Activated CD8-positive, alpha-beta memory T cell treated with anti-CD3 and anti-CD28 coated beads, Interleukin-2, amount 10 ng/mL, durations not matched to agents 7 days and 5 days (primary cell): ENCODE measurements at regions not wholly inside any gene's neighbourhood (a gene's known extent, or its start where the extent isn't known, plus 50 kb on each side); places are given as distances from the start of the nearest gene placed in this dataset.

Experiments used
- ATAC-seq: fragments of 150-1000 bp; cut with Tn5 transposase; one replicate; pipeline ENCODE4 v1.10.0; 2021; ENCODE audit warnings: moderate library complexity
- CTCF ChIA-PET: fragments of 350-600 bp; sonication (Branson Sonifier 250); formaldehyde crosslinking; loops from one replicate; lab custom pipeline; 2021; ENCODE audit warnings: antibody characterized with exemption; lab: Charles Lee
- DNase-seq: peaks from one replicate; pipeline ENCODE4 v3.0.0-alpha.2; 2020
- H3K27ac Mint-ChIP-seq: one replicate; pipeline ENCODE4 v1.8.0; 2021; ENCODE audit warnings: mild to moderate bottlenecking, mixed read lengths
- H3K27me3 Mint-ChIP-seq: one replicate; pipeline ENCODE4 v1.8.0; 2021; ENCODE audit warnings: mixed read lengths
- H3K36me3 Mint-ChIP-seq: one replicate; pipeline ENCODE4 v1.8.0; 2021; ENCODE audit warnings: mild to moderate bottlenecking, mixed read lengths
- H3K4me1 Mint-ChIP-seq: one replicate; pipeline ENCODE4 v1.8.0; 2021; ENCODE audit warnings: mixed read lengths
- H3K4me3 Mint-ChIP-seq: one replicate; pipeline ENCODE4 v1.8.0; 2021; ENCODE audit warnings: mild to moderate bottlenecking, moderate library complexity, mixed read lengths
- H3K9me3 Mint-ChIP-seq: one replicate; pipeline ENCODE4 v1.8.0; 2022; ENCODE audit warnings: low read depth, mixed read lengths

DNA sequence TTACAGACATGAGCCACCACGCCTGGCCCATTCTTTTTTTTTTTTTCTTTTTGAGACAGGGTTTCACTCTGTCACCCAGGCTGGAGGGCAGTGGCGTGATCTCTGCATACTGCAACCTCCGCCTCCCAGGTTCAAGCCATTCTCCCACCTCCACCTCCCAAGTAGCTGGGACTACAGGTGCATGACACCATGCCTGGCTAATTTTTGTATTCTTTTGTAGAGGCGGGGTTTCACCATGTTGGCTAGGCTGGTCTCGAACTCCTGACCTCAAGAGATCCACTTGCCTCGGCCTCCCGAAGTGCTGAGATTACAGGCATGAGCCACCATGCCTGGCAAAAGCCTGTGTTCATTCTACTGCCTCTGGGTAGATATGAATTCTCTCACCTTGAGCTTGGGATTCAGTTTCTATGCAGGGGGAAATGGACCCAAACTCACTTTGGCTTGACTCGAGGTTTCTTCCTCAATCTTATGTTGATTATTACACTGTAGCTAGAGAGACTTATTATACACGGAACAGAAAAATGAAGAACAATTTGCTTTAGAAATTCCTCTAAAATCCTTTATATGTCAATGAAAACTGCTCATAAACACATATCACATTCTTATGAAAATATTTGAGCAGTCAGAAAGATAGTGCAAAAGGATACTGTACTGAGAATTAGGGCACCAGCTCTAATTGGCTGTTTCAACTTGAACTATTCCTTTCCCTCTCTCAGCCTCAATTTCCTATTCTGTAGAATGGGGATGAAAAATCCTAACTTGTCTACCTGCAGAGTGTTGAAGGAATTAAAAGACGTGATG lies 252.3 kb downstream of the MYCN start:
- no peaks in the 10 kb centered on the region for H3K4me1 Mint-ChIP-seq
- no peaks in the 10 kb centered on the region for H3K36me3 Mint-ChIP-seq
- ATAC-seq (no peak), DNase-seq (no peak)
- H3K4me3 Mint-ChIP-seq: no peak overlapping the region
- H3K27me3 Mint-ChIP-seq: no peaks in the 10 kb centered on the region
- no peak overlapping the region for H3K27ac Mint-ChIP-seq
- H3K9me3 Mint-ChIP-seq: peaks cover 2% of the 10 kb centered on the region
- CTCF ChIA-PET: no interaction called here

DNA sequence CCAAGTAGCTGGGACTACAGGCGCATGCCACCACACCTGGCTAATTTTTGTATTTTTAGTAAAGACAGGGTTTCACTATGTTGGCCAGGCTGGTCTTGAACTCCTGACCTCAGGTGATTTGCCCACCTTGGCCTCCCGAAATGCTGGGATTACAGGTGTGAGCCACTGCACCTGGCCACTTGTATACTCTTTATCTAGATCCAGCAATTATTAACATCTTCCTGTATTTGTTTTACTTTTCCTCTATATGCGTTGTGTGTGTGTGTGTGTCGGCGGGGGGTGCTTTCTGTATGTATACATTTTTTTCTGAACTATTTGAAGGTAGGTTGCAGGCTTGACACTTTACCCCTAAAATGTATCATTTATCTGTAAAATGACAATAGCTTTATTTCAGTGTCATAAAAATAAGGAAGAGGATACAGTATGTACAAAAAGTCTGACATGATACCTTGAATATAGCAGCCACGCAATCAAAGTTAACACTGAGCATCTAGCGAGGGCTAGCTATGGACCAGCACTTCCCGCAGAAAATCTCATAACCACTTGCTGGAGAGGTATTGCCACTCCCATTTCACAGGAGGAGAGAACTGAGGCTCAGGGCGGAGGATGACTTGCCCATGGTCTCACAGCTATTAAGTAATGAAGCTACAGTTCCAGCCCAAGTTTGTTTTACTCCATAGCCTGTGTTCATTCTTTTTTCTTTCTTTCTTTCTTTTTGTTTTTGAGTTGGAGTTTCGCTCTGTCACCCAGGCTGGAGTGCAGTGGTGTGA lies 251.3 kb downstream of the MYCN start:
- no peak for ATAC-seq
- Mint-ChIP-seq H3K36me3 (no peaks in the 10 kb centered on the region), H3K27ac (no peak overlapping the region), H3K4me1 (no peaks in the 10 kb centered on the region), H3K4me3 (no peak overlapping the region), H3K9me3 (peaks cover 2% of the 10 kb centered on the region), H3K27me3 (no peaks in the 10 kb centered on the region)
- DNase-seq: no peak
- CTCF ChIA-PET: no interaction called here

DNA sequence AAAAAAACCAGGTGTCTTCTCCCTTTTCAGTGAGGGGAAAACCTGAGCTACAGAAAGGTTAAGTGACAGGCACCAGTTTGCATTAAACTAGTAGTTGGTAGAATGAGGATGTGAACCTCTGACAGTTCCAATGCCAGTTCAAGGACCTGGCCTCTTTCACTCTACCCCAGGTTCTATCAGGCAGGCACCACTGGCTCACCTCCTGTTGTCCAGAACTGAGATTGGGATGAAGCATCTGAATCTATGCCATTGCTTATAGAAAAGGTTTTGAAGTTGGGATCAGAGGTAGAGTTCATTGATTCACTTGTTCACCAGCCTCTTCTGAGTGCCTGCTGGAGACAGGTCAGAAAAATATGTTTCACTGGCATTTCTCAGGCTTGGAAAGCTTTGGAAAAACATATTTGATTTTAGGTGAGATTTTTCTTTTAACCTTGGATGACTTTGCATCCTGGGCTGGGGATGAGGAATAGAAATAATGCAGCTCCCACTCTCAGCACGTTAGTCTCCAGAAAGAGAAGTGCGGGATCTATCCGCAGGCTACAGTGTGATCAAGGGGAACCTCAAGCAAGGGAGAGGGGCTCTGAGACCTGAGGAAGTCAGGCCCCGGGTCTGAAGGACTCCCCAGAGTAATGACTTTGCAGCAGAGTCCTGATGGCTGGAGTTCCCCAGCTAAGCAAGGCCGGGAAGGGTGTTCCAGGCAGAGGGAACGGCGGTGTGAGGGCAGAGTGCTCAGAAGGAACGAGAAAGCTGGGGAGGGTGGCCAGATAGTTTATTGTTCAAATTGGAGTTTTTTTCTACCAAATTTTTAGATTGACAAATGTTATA lies 250.3 kb downstream of the MYCN start:
- no peaks in the 10 kb centered on the region for H3K4me1 Mint-ChIP-seq
- H3K4me3 Mint-ChIP-seq: no peak overlapping the region
- no peak overlapping the region for H3K27ac Mint-ChIP-seq
- peaks cover 2% of the 10 kb centered on the region for H3K9me3 Mint-ChIP-seq
- no peaks in the 10 kb centered on the region for H3K27me3 Mint-ChIP-seq
- ATAC-seq: no peak
- H3K36me3 Mint-ChIP-seq: no peaks in the 10 kb centered on the region
- no peak for DNase-seq
- CTCF ChIA-PET: no interaction called here

DNA sequence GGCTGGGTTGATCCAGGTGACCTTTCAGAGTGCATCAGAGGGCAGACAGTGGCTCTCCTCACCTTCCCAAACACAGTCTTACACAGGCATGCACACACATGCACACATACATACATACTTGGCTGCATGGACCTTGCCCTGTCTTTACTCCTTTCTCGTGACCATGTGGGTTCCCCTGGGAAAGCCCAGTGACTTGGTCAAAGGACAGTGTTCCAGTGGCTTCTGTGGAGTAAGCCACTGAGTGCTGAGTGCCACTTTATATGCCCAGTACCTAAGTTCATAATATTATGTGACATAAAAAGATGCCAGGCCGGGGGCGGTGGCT lies 249.4 kb downstream of the MYCN start:
- Mint-ChIP-seq H3K27ac (no peak overlapping the region), H3K36me3 (no peaks in the 10 kb centered on the region), H3K4me3 (no peak overlapping the region), H3K27me3 (no peaks in the 10 kb centered on the region), H3K4me1 (no peaks in the 10 kb centered on the region), H3K9me3 (peaks cover 2% of the 10 kb centered on the region)
- CTCF ChIA-PET: no interaction called here
- DNase-seq (no peak), ATAC-seq (no peak)

DNA sequence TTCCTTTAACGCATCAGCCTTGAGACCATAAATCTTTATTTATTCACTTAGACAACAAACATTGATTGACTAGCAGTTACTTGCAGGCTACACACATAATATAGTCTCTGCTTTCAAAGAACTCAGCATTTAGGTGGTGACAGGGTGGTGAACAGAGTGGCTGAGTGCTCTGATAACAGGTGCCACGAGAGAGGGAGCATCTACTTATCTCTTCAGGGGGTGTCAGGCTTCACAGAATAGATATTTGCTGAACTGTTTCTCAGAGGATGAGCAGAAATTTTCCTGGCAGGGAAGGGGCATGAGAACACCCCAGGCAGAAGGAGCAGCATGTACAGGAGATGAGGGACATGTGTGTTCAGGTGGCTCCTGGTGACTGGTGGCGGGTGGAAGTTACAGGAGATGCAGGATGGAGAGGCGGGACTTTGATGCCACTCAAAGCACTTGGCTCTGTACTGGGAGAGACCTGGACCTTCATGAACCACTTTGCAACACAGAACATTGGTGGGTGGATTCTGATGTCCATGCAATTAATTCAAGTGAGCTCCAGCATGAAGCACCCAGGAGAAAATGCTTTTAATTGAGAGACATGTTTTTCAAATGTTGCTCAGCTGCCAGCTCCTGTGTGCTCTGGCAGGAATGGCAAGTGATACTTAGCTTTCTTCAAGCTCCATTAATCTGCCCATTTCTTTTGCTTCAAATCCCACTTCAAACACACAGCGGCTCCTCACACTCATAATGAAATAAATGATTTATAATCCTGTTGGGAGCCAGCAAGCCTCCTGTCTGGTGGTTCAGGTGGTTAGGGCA lies 248.9 kb downstream of the MYCN start:
- ATAC-seq (no peak), DNase-seq (no peak)
- CTCF ChIA-PET: no interaction called here
- H3K36me3 Mint-ChIP-seq: no peaks in the 10 kb centered on the region
- peaks cover 2% of the 10 kb centered on the region for H3K9me3 Mint-ChIP-seq
- no peak overlapping the region for H3K4me3 Mint-ChIP-seq
- H3K4me1 Mint-ChIP-seq: no peaks in the 10 kb centered on the region
- H3K27ac Mint-ChIP-seq: no peak overlapping the region
- H3K27me3 Mint-ChIP-seq: no peaks in the 10 kb centered on the region

DNA sequence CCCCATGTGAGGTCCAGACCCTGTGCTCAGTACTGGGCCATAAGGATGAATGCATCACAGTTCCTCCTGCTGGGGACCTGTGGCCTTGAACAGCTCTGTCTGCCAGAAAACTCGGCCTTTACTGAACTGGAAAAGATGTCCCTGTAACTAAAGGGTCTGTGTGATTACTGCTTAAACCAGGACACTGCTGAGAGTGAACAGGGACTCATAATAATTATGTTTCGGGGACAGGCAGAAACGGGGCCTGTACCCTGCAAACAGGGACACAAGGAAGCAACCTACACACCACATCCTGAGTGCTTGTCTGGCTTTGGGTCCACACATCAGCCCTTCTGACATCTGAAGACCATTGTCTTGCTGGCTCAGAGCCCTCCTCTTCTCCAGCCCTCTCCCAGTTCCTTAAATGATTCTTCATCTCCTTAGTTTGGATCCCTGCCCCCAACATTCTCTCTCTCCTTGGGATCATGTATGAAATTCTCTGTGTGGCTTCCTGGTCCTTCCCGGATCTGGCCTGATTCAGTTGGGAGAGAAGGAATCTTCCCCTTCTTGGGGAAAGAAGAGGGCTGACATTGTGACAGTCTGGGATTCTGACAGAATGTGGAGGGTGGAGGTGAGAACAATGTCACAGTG lies 248.0 kb downstream of the MYCN start:
- Mint-ChIP-seq H3K36me3 (no peaks in the 10 kb centered on the region), H3K27ac (no peak overlapping the region), H3K27me3 (no peaks in the 10 kb centered on the region), H3K4me1 (no peaks in the 10 kb centered on the region), H3K9me3 (peaks cover 2% of the 10 kb centered on the region), H3K4me3 (no peak overlapping the region)
- no peak for ATAC-seq
- CTCF ChIA-PET: no interaction called here
- no peak for DNase-seq

DNA sequence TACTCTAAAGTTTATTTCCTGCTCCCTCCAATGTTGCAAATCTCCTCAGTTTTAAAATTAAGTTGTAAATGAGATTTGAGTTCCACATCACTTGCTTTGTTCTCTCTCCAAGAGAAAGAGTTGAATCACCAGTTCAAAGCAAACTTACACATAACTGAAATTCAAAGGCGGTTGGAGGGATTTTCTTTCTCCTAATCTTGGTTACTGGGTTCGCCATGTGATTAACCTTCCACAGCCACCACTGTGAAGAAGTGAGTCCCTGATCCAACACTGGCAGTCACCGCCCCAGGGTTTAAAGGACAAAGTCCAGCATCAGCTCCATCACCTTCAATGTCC lies 247.1 kb downstream of the MYCN start:
- no peak for DNase-seq
- H3K4me3 Mint-ChIP-seq: no peak overlapping the region
- ATAC-seq: no peak
- H3K9me3 Mint-ChIP-seq: no peaks in the 10 kb centered on the region
- H3K36me3 Mint-ChIP-seq: no peaks in the 10 kb centered on the region
- no peak overlapping the region for H3K27ac Mint-ChIP-seq
- no peaks in the 10 kb centered on the region for H3K27me3 Mint-ChIP-seq
- no peaks in the 10 kb centered on the region for H3K4me1 Mint-ChIP-seq
- CTCF ChIA-PET: no interaction called here

DNA sequence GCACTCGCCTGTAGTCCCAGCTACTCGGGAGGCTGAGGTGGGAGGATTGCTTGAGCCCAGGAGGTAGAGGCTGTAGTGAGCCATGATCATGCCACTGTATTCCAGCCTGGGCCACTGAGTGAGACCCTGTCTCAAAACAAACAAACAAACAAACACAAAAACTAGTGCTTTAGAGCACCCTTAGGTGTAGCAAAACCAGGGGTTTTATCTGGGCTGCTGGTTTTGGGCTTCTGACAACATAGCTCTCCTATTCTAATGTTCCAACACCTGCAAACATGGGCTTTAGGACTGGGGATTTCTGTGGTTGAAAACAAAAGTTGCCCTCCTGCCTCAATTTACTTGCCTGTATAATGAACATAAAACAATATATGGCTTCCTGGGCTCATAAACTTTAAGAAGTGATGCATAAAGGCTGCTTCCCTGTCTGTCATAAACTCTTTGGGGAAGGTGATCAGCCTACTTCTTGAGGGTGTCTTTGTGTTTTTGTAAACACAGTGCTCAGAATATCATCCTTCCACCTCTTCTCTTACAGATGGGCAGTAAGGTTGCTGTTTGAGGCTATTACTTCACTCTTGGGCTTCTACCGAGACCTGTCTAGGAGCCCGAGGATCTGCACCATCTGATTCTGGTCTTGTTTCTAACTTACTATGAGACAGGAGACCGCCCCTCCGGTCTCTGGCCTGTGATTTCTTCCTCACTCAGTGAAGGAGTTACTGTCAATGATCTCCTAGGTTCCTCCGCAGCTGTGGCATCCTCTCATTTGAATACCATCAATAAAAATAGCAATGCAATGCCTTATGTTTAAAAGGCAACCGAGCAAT lies 246.5 kb downstream of the MYCN start:
- DNase-seq: no peak
- H3K27ac Mint-ChIP-seq: no peak overlapping the region
- H3K27me3 Mint-ChIP-seq: no peaks in the 10 kb centered on the region
- no peaks in the 10 kb centered on the region for H3K9me3 Mint-ChIP-seq
- no peaks in the 10 kb centered on the region for H3K4me1 Mint-ChIP-seq
- no peak for ATAC-seq
- CTCF ChIA-PET: no interaction called here
- no peak overlapping the region for H3K4me3 Mint-ChIP-seq
- H3K36me3 Mint-ChIP-seq: no peaks in the 10 kb centered on the region

DNA sequence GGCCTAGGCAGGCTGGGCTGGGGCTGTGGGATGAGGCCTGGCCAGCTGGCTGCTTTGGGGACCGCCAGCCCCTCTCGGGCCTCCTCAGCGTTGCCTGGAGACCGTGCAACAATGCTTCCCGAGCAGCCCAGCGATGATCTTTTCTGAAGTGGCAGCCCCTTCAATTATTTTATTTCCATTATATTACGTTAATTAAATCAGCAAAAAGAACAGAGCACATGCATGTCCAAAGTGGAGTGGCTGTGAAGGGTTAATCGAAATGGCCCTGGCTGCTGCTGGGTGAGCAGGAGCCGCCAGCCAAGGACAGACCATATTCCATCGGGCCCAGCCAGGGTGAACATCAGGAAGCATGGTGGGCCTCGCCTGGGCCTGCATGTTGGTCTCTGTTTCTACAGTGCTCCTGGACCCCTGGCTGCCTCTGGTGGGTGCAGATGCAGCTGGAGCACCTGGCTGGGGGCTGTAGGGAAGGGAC lies 245.5 kb downstream of the MYCN start:
- no peak for ATAC-seq
- H3K4me3 Mint-ChIP-seq: no peak overlapping the region
- H3K36me3 Mint-ChIP-seq: no peaks in the 10 kb centered on the region
- no peaks in the 10 kb centered on the region for H3K27me3 Mint-ChIP-seq
- CTCF ChIA-PET: no interaction called here
- no peaks in the 10 kb centered on the region for H3K4me1 Mint-ChIP-seq
- no peaks in the 10 kb centered on the region for H3K9me3 Mint-ChIP-seq
- DNase-seq: no peak
- no peak overlapping the region for H3K27ac Mint-ChIP-seq

DNA sequence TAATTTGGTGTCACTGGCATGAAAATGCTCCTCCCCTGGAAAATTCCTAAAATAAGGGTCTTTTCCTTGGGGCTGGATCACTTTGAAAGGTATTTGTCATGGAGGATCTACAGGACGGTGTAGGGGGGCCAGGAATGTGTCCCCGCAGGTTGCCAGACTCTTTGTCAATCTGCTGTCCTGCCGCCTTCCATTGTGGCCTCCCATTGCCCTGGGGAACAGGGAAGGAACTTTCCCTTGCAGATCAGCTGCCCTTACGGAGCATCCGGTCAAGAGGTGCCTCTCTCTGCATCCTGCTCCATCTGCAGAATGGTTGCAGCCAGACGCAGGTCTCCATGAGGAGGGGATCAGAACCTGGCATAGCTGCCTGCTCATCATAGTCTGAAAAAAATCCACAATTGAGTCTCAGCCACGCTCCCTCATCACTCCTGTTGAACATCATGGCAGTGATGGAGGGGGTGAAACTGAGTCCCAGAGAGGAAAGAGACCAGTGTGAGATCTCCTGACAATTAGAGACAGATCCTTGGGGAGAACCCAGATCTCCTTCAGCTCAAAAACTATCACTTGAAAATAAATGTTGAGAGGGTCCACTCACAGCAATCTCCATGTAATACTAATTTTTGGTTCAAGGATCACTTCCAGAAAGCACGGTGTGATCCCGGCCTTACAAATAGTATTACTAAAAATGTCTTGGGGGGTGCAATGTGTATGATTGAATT lies 244.8 kb downstream of the MYCN start:
- no peak overlapping the region for H3K4me3 Mint-ChIP-seq
- no peak for ATAC-seq
- no peak for DNase-seq
- no peaks in the 10 kb centered on the region for H3K36me3 Mint-ChIP-seq
- no peaks in the 10 kb centered on the region for H3K4me1 Mint-ChIP-seq
- H3K27me3 Mint-ChIP-seq: no peaks in the 10 kb centered on the region
- H3K9me3 Mint-ChIP-seq: no peaks in the 10 kb centered on the region
- CTCF ChIA-PET: no interaction called here
- no peak overlapping the region for H3K27ac Mint-ChIP-seq

DNA sequence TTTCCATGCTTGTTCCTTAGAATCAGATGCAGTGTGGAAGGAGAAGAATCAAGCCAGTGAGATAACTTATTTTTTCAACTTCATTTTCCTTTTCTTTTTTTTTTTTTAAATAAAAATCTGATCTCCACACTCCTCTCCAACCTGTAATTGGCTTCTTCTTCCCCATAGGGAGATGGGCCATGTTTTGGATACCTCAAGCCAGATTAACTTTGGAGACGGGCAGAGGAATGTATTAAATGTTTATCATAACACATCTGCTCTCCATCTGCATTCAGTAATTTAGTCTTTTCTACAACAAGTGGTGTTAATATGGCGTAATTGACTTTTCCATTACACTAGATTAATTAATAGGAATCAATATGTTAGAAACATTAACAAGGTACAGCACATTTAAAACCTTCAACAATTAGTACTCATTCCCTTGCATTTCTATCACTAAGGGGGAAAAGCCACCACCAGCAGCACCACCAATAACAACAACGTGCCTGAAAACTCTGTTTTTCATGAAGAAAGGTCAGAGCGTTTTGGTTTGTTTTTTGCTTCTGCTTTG lies 244.1 kb downstream of the MYCN start:
- H3K27me3 Mint-ChIP-seq: no peaks in the 10 kb centered on the region
- no peak overlapping the region for H3K4me3 Mint-ChIP-seq
- H3K4me1 Mint-ChIP-seq: no peaks in the 10 kb centered on the region
- no peaks in the 10 kb centered on the region for H3K36me3 Mint-ChIP-seq
- no peak for DNase-seq
- CTCF ChIA-PET: no interaction called here
- H3K27ac Mint-ChIP-seq: no peak overlapping the region
- no peaks in the 10 kb centered on the region for H3K9me3 Mint-ChIP-seq
- ATAC-seq: no peak
